ENCODE measurements at regions not wholly inside any gene's neighbourhood (a gene's known extent, or its start where the extent isn't known, plus 50 kb on each side); places are given as distances from the start of the nearest gene placed in this dataset.

GRCh38 chr13:31684466-31684865, 54.9 kb upstream of the RXFP2 start:
- TF ChIP-seq CTCF (IDR thresholded peaks at IDR 0.05; ENCODE audit: low read depth, low read length) = no peak
- no peak for DNase-seq (ENCODE audit: extremely low read depth, low read depth)

- TF ChIP-seq CTCF (IDR thresholded peaks at IDR 0.05; ENCODE audit: low read depth, low read length) = no peak
- no peak for DNase-seq (ENCODE audit: extremely low read depth, low read depth)
Observed at GRCh38 chr13:31686670-31687425, 52.5 kb upstream of the RXFP2 start.

Data from AG09319 (cell line).